Body of pancreas (tissue), 4 donors: ENCODE measurements at regions not wholly inside any gene's neighbourhood (a gene's known extent, or its start where the extent isn't known, plus 50 kb on each side); places are given as distances from the start of the nearest gene placed in this dataset.

Experiments used
- CTCF ChIP-seq, 7 experiments: fragments of 450-650 bp in 4 of 7; fragments of 200-600 bp in 3 of 7; sonication (generic) in 3 of 7; IDR thresholded peaks; one replicate each; pipeline ENCODE4 v1.5.1; 2016 to 2019; ENCODE audit warnings: antibody characterized with exemption in 7 of 7
- POLR2A ChIP-seq, 3 donors: fragments of 450-650 bp; IDR thresholded peaks; one replicate each; pipeline ENCODE4 v1.6.1; 2016; ENCODE audit warnings: antibody characterized with exemption in 3 of 3, mild to moderate bottlenecking in 2 of 3

- no peak for TF ChIP-seq CTCF (IDR thresholded peaks at IDR 0.05)
- no peak for TF ChIP-seq POLR2A (IDR thresholded peaks at IDR 0.05)
Measured at GRCh38 chr2:108111936-108112335, 125.6 kb downstream of the SLC5A7 start.
